ENCODE measurements at regions not wholly inside any gene's neighbourhood (a gene's known extent, or its start where the extent isn't known, plus 50 kb on each side); places are given as distances from the start of the nearest gene placed in this dataset.

GRCh38 chr2:237196409-237196808 is 110.7 kb downstream of the COPS8 start:
- H3K9me1 ChIP-seq (ENCODE audit: control insufficient read depth, insufficient read depth, low read length): peaks cover 2% of the 10 kb centered on the region
- H3K27ac ChIP-seq (ENCODE audit: extremely low read depth, low read depth, low read length): no peak overlapping the region
- BruUV-seq (replicated peaks): no TSS peak
- no peak overlapping the region for H3K4me3 ChIP-seq
- 0% methylated on average over 1 of the region's 1 CpG for WGBS (ENCODE audit: insufficient coverage, low coverage, missing lambda C conversion rate)
- no peaks in the 10 kb centered on the region for H3K79me2 ChIP-seq (ENCODE audit: control insufficient read depth, insufficient read depth, low read length)
- ChIA-PET POLR2A (no interaction called here), CTCF (ENCODE audit: low intra/inter-chr PET ratio) (no interaction called here)
- no peak overlapping the region for H3K4me2 ChIP-seq (ENCODE audit: insufficient read depth, low read length)
- no peak overlapping the region for H2AFZ ChIP-seq (ENCODE audit: low read depth, low read length)
- ATAC-seq (no peak), FAIRE-seq (no peak), DNase-seq (ENCODE audit: extremely low read depth in 1 of 4, low spot score in 3 of 4) (no peak)
- intact Hi-C loops (cut with micrococcal nuclease): no loop called here
- in situ Hi-C loops (cut with MboI): no loop called here
- H3K9ac ChIP-seq (ENCODE audit: insufficient read depth in 1 of 2, low read depth in 2 of 2, low read length in 2 of 2): no peak overlapping the region
- H3K4me1 ChIP-seq (replicated peaks in 1 of 2; ENCODE audit: control insufficient read depth in 2 of 2, insufficient read depth in 2 of 2, low read length in 2 of 2): peaks cover under 1 to 3% of the 10 kb centered on the region in 2 experiments; a peak in 1 of 5 replicates
- H4K20me1 ChIP-seq (replicated peaks; ENCODE audit: control insufficient read depth, insufficient read depth, low read length): no peaks in the 10 kb centered on the region
- peaks cover 0 to 31% of the 10 kb centered on the region in 2 experiments; a peak in 4 of 5 replicates for H3K27me3 ChIP-seq (ENCODE audit: control insufficient read depth in 2 of 2, insufficient read depth in 2 of 2, low read length in 2 of 2)
- H3K36me3 ChIP-seq (ENCODE audit: control insufficient read depth, insufficient read depth, low read length): no peaks in the 10 kb centered on the region
- H3K9me3 ChIP-seq (replicated peaks; ENCODE audit: control insufficient read depth, insufficient read depth, low read depth, low read length): no peaks in the 10 kb centered on the region
- no peak for TF ChIP-seq KLF10 (CRISPR knock-in tag; IDR thresholded peaks at IDR 0.05)
- TF ChIP-seq ZNF696 (CRISPR knock-in tag; conservative IDR thresholded peaks at IDR 0.05): no peak
- no peak for TF ChIP-seq ZSCAN32 (CRISPR knock-in tag; IDR thresholded peaks at IDR 0.05)
- TF ChIP-seq, protein P1, sequence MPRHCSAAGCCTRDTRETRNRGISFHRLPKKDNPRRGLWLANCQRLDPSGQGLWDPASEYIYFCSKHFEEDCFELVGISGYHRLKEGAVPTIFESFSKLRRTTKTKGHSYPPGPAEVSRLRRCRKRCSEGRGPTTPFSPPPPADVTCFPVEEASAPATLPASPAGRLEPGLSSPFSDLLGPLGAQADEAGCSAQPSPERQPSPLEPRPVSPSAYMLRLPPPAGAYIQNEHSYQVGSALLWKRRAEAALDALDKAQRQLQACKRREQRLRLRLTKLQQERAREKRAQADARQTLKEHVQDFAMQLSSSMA (CRISPR knock-in tag; IDR thresholded peaks at IDR 0.05): no peak
- TF ChIP-seq ZNF717 (CRISPR knock-in tag; IDR thresholded peaks at IDR 0.05): no peak
- no peak for TF ChIP-seq BDP1 (IDR thresholded peaks at IDR 0.05; ENCODE audit: insufficient read depth, insufficient read length)
- TF ChIP-seq ZFP1 (CRISPR knock-in tag; IDR thresholded peaks at IDR 0.05): no peak
- TF ChIP-seq ZNF655 (CRISPR knock-in tag; IDR thresholded peaks at IDR 0.05): no peak
- TF ChIP-seq NFYB (IDR thresholded peaks at IDR 0.05; ENCODE audit: extremely low read depth, insufficient read length): no peak
- TF ChIP-seq SNAPC5 (CRISPR knock-in tag; IDR thresholded peaks at IDR 0.05): no peak
- no peak for TF ChIP-seq ZNF280A (IDR thresholded peaks at IDR 0.05; ENCODE audit: low read depth, partially characterized antibody)
- TF ChIP-seq TEAD1 (CRISPR knock-in tag; IDR thresholded peaks at IDR 0.05): no peak
- TF ChIP-seq TOE1 (IDR thresholded peaks at IDR 0.05; ENCODE audit: borderline replicate concordance): no peak
- TF ChIP-seq TOE1 (CRISPR knock-in tag; IDR thresholded peaks at IDR 0.05; ENCODE audit: borderline replicate concordance, low read depth): no peak
- TF ChIP-seq ZNF253 (CRISPR knock-in tag; conservative IDR thresholded peaks at IDR 0.05): no peak
- no peak for TF ChIP-seq NEUROD1 (IDR thresholded peaks at IDR 0.05; ENCODE audit: borderline replicate concordance, low read depth, low read length, partially characterized antibody)
- no peak for TF ChIP-seq ZMIZ1 (IDR thresholded peaks at IDR 0.05; ENCODE audit: low read depth in 2 of 2, low read length in 2 of 2)
